Medulla oblongata (tissue), 1 donor: ENCODE measurements at regions not wholly inside any gene's neighbourhood (a gene's known extent, or its start where the extent isn't known, plus 50 kb on each side); places are given as distances from the start of the nearest gene placed in this dataset.

Source experiments
- DNase-seq: peaks from one replicate; pipeline ENCODE4 v3.0.0-alpha.2; 2015; ENCODE audit errors: extremely low spot score

GRCh38 chr5:66469684-66470083 is 126.5 kb upstream of the MAST4 start:
- DNase-seq: no peak

DNA sequence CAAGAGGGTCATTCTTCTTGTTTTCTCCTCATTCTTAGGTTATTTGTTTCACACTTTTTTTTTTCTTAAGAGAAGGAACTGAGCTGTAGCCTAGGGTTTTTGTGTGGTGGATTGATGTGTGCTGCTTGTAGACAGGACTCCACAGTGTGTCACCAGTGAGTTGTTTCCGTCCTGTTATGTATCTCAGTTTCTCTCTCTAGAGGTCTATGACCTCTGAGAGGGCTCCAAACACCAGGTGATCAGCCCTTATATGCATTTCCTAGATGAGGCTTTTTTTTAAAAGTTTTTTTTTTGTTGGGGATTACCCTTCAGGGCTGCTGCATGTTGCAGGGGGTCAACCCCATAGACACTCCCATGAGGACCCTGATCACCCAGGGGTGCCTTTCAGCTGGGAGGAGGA is 124.2 kb upstream of the MAST4 start:
- DNase-seq: no peak

DNA sequence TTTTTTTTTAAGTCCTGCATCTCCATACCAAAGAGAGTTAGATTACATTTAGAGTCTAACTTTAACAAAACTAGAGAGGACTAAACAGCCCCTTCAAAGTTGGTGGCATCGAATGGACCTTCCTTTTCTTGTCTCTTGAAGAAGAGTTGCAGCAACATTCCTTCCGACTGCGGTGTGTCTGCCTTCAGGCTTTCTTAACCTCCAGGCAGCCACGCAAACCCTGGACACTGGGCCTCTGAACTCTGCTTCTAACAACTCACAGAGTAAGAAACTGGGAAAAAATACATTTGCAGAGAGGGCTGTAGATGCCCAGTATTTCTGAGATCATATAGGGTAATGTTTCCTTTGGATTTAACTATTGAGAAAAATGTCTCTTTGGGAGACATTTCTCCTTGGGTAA is 120.5 kb upstream of the MAST4 start:
- no peak for DNase-seq

GRCh38 chr5:66477596-66477995 is 118.6 kb upstream of the MAST4 start:
- no peak for DNase-seq

- DNase-seq: no peak
Measured at GRCh38 chr5:66494437-66494836, 101.8 kb upstream of the MAST4 start.

DNA sequence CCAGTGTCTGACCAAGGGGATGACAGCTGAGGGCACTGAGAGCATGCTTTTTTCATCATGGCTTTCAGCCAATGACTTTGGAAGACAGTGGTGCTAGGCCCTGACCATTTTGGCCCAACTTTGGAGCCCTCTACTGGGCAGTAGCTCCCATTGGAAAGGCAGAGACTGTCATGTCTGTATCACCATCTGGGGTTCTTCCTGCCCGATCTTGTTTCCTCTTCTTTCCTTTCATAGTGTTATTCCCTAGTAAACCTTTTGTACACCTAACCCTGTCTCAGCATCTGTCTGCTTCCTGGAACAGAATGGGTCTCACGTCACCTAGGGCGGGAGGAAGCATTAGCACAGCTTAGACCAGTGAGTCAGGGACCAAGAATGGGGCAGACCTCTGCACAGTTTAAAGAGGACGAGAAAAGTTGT is 97.4 kb upstream of the MAST4 start:
- no peak for DNase-seq

DNA sequence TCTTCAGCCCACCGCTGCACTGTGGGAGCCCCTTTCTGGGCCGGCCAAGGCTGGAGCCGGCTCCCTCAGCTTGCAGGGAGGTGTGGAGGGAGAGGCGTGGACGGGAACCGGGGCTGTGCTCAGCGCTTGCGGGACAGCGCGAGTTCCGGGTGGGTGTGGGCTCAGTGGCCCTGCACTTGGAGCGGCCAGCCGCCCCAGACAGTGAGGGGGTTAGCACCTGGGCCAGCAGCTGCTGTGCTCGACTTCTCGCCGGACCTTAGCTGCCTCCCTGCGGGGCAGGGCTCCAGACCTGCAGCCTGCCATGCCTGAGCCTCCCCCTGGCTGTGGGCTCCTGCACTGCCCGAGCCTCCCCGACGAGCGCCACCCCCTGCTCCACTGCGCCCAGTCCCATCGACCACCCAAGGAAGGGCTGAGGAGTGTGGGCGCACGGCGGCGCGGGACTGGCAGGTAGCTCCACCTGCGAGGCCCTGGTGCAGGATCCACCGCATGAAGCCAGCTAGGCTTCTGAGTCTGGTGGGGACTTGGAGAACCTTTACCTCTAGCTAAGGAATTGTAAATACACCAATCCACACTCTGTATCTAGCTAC is 92.9 kb upstream of the MAST4 start:
- no peak for DNase-seq

- no peak for DNase-seq
Measured at GRCh38 chr5:66507106-66507505, 89.1 kb upstream of the MAST4 start.

- DNase-seq: no peak
Measured at GRCh38 chr5:66511491-66511890, 84.7 kb upstream of the MAST4 start.

DNA sequence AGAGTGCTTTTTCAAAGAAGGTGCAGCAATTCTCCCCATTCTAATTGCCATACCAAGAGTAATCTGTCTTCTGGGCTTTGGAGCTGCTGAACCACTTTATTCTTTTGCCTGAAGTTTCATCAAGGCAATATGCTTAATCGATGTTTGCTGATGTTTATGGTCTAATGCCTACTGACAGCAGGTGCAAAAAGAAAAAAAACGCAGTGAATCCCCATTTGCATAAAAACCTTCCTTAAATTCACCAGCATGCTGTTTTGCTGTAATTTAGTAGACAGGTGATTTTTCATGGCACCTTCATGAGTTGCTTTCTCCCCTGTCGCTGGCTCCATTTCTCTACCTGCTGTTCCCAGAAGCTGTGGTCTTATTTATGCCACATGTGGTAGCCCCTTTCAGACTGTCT is 83.1 kb upstream of the MAST4 start:
- DNase-seq: no peak

GRCh38 chr5:66515209-66515608 is 81.0 kb upstream of the MAST4 start:
- no peak for DNase-seq

DNA sequence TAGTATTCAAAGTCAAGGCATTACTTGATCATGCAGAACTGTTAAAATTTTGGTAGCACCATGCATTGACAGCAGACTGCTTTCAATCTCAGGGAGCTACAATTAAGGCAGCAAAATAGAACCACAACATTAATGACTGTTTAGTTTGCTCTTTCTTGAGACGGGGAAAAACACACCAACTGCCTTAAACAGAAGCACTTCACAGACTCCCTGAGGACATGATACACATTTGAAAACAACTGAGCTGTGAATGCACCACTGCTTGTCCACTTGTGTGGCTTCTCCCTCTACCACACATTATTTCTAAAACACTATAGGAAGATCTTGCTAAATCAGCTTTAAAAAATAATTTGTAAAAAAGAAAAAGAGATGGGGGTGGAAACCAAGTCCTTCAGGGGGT is 79.6 kb upstream of the MAST4 start:
- DNase-seq: no peak

- no peak for DNase-seq
Measured at GRCh38 chr5:66517351-66517750, 78.8 kb upstream of the MAST4 start.

DNA sequence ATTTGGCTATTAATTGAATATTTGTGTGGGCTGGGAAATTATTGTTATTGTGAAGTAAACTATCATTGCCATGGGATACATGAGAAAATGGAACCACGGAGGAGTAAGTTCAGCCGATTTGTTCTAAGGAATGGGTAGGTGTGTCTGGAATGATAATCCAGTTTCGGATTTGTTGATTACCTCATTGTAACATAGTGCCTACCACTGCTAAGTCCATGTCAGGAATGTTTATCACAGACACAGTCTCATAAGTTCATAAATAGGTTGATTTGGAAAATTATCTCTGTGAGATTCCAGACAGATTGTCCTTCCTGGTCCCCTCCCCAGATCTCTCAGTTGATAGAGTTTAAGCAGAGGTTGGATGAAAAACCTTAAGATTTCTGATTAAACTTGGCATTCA is 78.1 kb upstream of the MAST4 start:
- DNase-seq: no peak

- no peak for DNase-seq
Measured at GRCh38 chr5:66518753-66519152, 77.4 kb upstream of the MAST4 start.

GRCh38 chr5:66519626-66520025 is 76.6 kb upstream of the MAST4 start:
- DNase-seq: no peak

- no peak for DNase-seq
Measured at GRCh38 chr5:66520854-66521253, 75.3 kb upstream of the MAST4 start.

GRCh38 chr5:66527478-66528035 is 68.6 kb upstream of the MAST4 start:
- DNase-seq: no peak

- no peak for DNase-seq
Measured at GRCh38 chr5:66529182-66529581, 67.0 kb upstream of the MAST4 start.

GRCh38 chr5:66529704-66530103 is 66.5 kb upstream of the MAST4 start:
- DNase-seq: no peak

DNA sequence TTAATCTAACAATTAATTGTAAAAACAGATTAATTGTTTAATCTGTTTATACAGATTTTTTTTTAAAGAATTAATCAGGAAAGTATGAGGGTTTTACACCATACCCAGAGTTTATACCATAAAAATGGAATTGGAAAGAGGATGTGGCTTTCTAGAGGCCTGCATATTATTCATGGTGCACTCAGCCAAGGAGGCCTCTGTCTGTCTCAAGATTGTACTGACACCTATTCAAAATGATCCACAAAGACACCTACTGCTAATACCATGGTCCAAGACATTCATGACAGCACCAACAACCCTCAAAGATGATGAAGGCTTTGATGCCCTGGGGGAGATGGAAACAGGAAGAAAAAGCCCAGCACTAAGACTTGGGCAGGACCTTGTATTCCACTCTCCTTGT is 58.1 kb upstream of the MAST4 start:
- no peak for DNase-seq

GRCh38 chr5:66538531-66538930 is 57.7 kb upstream of the MAST4 start:
- no peak for DNase-seq

DNA sequence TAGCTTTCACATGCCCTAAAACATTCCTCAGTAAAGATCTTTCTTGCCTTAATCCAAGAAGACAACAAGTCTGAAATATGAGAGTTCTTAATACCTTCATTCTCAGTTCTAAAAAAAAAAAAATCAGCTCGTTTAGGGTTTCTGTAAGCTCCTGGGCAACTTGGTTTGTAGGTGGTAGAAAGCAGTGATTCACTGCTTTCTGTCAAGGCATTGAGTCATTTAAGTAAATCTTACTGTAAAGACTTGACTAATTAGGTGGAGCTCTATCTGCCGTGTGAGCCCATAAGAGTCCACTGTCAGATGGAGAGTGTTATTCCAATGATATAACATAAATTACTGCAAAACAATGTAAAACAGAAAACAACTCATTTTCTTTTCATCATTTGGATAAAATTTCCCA is 56.1 kb upstream of the MAST4 start:
- no peak for DNase-seq

DNA sequence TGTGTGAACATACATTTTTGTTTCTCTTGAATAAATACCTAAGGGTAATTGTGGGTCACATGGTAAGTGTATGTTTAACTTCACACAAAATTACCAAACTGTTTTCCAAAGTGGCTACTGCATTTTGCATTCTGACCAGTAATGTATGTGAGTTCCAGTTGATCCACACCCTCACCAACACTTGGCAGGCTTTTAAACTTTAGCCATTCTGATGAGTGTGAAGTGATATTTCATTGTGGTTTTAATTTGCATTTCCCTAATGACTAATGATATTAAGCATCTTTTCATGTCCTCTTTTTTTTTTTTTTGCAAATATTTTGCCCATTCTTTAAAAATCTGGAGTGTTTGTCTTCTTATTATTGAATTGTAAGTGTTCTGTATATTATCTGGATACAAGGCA is 53.5 kb upstream of the MAST4 start:
- no peak for DNase-seq
